ENCODE measurements at regions not wholly inside any gene's neighbourhood (a gene's known extent, or its start where the extent isn't known, plus 50 kb on each side); places are given as distances from the start of the nearest gene placed in this dataset.

GRCh38 chr2:153140498-153140897 lies 338.1 kb downstream of the RPRM start:
- Mint-ChIP-seq H3K9me3 (no peaks in the 10 kb centered on the region), H3K36me3 (no peaks in the 10 kb centered on the region), H3K4me1 (ENCODE audit: unreplicated experiment) (no peaks in the 10 kb centered on the region), H3K27me3 (peaks cover 4% of the 10 kb centered on the region), H3K4me3 (no peak overlapping the region), H3K27ac (no peak overlapping the region)
- no peak for TF ChIP-seq CTCF (conservative IDR thresholded peaks at IDR 0.05)
- DNase-seq (ENCODE audit: extremely low spot score, unreplicated experiment), result no peak

GRCh38 chr2:153138651-153139375 lies 339.7 kb downstream of the RPRM start:
- no peak overlapping the region for H3K27ac Mint-ChIP-seq
- TF ChIP-seq CTCF (conservative IDR thresholded peaks at IDR 0.05), result no peak
- H3K27me3 Mint-ChIP-seq, result peaks cover 4% of the 10 kb centered on the region
- no peak for DNase-seq (ENCODE audit: extremely low spot score, unreplicated experiment)
- H3K4me3 Mint-ChIP-seq, result no peak overlapping the region
- H3K4me1 Mint-ChIP-seq (ENCODE audit: unreplicated experiment), result no peaks in the 10 kb centered on the region
- H3K36me3 Mint-ChIP-seq, result no peaks in the 10 kb centered on the region
- no peaks in the 10 kb centered on the region for H3K9me3 Mint-ChIP-seq

DNA sequence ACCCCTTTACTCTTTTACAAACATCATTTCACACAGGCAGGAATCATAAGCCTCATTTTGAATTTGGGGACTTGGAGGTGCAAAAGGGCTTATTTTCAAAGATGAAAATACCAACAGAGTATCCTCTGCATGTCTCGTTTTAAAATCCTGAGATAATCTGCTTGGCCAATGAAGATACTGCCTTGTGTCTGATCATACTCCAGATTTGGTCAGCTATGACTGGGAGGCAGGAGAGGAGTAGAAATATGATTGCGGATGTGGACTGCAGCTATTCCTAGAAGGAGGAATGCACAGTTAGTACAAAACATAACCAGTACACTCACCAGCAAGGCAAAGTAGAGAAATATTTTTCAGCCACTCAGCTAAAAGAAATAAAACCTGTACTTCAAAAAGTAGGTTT lies 342.3 kb downstream of the RPRM start:
- Mint-ChIP-seq H3K4me1 (ENCODE audit: unreplicated experiment) (no peaks in the 10 kb centered on the region), H3K27me3 (peaks cover 4% of the 10 kb centered on the region), H3K27ac (no peak overlapping the region), H3K9me3 (no peaks in the 10 kb centered on the region), H3K4me3 (no peak overlapping the region), H3K36me3 (no peaks in the 10 kb centered on the region)
- TF ChIP-seq CTCF (conservative IDR thresholded peaks at IDR 0.05), result no peak
- no peak for DNase-seq (ENCODE audit: extremely low spot score, unreplicated experiment)

GRCh38 chr2:153134725-153135124 lies 343.8 kb downstream of the RPRM start:
- no peak overlapping the region for H3K27ac Mint-ChIP-seq
- H3K36me3 Mint-ChIP-seq, result no peaks in the 10 kb centered on the region
- H3K27me3 Mint-ChIP-seq, result peaks cover 4% of the 10 kb centered on the region
- DNase-seq (ENCODE audit: extremely low spot score, unreplicated experiment), result no peak
- H3K4me3 Mint-ChIP-seq, result no peak overlapping the region
- no peaks in the 10 kb centered on the region for H3K9me3 Mint-ChIP-seq
- H3K4me1 Mint-ChIP-seq (ENCODE audit: unreplicated experiment), result no peaks in the 10 kb centered on the region
- TF ChIP-seq CTCF (conservative IDR thresholded peaks at IDR 0.05), result no peak

GRCh38 chr2:153133716-153134115 lies 344.8 kb downstream of the RPRM start:
- no peaks in the 10 kb centered on the region for H3K27me3 Mint-ChIP-seq

More at GRCh38 chr2:153133716-153134115, 344.8 kb downstream of the RPRM start:
- H3K36me3 Mint-ChIP-seq, result no peaks in the 10 kb centered on the region
- H3K4me1 Mint-ChIP-seq (ENCODE audit: unreplicated experiment), result no peaks in the 10 kb centered on the region
- no peak overlapping the region for H3K27ac Mint-ChIP-seq
- H3K9me3 Mint-ChIP-seq, result no peaks in the 10 kb centered on the region
- no peak for DNase-seq (ENCODE audit: extremely low spot score, unreplicated experiment)
- no peak overlapping the region for H3K4me3 Mint-ChIP-seq
- TF ChIP-seq CTCF (conservative IDR thresholded peaks at IDR 0.05), result no peak

Data from type B pancreatic cell (in vitro differentiated cells).